HG02852 (cell line): ENCODE measurements at regions not wholly inside any gene's neighbourhood (a gene's known extent, or its start where the extent isn't known, plus 50 kb on each side); places are given as distances from the start of the nearest gene placed in this dataset.

Experiments used
- ATAC-seq: cut with Tn5 transposase; IDR thresholded peaks from one replicate; pipeline ENCODE4 v1.9.1; 2021; ENCODE audit warnings: mild to moderate bottlenecking, moderate library complexity; ENCODE audit not compliant: unreplicated experiment

DNA sequence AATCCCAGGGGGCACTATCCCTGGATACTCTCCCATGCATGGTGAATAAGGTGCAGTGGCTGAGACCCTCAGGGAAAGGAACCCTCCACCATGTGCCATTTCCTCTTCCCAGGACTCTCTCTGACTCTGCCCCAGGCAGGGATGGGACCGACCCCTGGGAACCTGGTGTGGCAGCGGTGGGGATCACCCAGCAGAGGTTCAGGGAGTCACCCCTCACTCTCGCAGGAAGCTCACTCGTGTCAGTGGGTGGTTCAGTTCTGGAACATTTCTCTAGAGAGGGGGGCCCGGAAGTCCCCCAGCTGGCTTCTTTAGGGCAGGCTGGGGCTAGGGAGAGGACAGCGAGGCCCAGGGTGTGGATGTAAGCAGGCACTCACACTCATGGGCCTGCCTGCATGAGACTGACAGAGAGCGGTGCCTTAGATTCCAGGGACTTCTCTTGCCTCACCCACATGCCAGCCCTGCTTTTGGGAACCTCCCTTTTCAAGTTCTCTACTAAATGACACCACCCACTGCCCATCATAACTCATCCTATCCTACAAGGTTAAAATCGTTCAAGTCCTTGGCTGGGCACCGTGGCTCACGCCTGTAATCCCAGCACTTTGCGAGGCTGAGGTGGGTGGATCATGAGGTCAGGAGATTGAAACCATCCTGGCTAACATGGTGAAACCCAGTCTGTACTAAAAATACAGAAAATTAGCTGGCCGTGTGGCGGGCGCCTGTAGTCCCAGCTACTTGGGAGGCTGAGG is 109.7 kb upstream of the SDK2 start:
- ATAC-seq, result no peak

DNA sequence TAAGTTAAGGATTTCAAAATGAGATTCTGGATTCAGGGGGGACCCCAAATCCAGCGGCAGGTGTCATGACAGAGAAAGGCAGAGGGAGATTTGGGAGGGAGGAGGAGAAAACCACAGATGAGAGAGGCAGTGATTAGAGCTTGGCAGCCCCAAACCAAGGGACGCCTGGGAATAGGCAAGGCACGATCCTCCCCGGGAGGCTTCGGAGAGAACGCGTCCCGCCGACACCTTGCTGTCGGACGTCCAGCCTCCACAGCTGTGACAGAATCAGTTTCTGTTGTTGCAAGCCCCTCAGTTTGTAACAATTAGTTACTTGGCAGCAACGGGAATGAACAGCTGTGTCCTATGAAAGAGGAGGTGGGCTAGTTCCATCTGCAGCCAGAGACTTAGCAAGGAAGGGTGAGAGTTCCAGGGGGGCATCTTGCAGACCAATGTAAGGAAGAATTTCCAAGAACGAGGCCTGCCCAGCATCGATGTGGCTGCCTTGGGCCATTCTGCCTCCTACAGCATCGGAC is 110.7 kb upstream of the SDK2 start:
- ATAC-seq, result no peak

DNA sequence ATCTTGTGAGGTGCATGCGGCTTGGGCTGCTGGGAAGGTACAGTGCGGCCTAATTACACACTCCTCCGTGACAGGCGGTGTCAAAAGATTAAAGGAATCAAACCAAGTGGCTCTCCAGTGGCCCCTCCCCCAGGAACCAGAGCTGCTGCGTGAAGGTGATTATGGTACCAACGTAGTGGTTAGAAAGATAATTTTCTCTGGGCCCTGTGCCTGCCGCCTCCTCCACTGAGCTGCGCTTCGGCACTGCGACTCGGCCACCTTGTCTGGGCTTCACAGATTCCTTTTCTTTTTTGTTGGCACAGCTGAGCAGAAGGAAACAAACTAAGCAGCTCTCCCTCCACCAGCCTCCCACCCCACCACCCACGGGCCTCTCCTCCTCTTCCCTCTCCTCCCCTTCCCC is 113.2 kb upstream of the SDK2 start:
- ATAC-seq, result no peak

DNA sequence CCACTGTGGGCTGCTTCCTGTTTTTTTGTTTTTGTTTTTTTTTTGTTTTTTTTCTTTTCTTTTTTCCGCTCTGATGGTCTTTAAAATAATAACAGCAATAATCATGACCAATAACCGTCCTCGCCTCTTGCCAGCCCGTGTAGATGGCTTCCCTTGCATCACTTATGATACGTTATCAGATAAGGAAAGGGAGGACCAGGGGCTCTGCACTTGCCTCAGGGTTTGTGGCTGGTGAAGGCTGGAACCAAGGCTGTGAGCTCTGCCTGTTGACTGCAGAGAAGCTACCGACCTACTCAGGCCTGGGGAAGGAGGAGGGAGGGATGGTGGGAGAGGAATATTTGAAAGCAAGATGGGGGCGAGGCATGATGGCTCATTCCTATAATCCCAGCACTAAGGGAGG is 114.0 kb upstream of the SDK2 start:
- no peak for ATAC-seq

DNA sequence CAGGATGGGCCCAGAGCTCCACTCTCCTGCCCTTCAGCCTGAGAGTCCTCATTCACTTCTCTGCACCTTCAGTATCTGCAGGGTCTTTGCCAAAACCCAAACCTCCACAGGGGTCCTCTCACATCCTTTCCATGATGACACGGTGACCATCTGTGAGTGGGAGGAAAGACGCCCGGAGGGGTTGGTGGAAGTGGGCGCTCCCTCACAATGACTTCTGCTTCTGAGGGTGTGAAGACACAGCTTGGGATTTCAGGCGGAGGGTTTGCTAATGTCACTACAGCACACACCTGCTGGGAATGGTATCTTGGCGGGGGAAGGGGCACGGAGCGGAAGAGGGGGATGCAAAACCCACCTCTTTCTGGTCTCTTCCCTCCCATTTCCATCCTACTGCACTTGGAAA is 115.1 kb upstream of the SDK2 start:
- no peak for ATAC-seq

DNA sequence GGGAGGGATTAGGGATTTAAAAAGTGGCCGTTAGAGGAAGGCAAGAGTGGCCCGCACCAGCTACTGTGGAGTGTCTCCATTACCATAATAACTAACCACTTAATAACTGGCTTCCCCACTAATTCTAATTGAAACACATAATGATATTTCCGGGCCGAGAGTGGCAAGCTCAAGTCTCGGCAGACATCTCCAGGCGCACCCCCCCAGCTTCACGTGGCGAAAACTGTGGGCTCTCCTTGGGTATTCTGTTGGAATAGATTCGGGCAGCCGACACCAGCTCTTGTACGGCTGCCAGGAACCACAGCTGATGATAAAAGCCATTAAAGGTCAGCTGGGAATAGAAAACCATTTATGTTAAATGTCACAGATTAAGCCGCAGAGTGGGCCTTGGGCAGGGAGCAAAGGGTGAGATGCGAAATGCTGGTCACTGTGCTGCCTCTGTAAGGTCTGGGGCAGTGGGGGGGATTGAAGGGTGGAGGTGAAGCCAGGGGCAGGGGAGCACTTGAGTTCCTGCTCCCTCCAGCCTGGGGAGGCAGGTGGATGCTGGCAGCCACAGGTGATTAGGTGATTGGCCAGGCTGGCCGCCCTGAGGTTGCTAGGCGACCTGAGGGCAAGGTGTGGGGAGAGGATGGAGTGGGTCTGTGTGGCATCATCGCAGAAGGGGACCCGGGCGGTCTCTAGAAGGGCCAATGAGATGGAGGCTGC is 115.6 kb upstream of the SDK2 start:
- ATAC-seq, result no peak

DNA sequence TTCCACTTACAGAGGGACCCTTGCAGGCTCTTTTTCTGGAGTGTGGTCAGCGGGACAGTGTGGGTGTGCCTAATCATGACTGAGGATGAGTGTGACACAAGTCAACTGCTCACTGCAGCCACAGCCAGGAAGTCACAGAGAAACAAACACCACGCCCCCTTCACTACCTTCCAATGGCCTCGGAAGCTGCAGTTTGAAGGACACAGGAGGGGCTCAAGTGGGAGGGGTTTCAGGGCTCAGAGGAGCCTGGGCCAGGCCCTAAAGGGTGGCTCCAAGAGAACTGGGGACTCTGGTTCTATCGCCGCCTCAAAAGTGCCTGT is 116.2 kb upstream of the SDK2 start:
- no peak for ATAC-seq

DNA sequence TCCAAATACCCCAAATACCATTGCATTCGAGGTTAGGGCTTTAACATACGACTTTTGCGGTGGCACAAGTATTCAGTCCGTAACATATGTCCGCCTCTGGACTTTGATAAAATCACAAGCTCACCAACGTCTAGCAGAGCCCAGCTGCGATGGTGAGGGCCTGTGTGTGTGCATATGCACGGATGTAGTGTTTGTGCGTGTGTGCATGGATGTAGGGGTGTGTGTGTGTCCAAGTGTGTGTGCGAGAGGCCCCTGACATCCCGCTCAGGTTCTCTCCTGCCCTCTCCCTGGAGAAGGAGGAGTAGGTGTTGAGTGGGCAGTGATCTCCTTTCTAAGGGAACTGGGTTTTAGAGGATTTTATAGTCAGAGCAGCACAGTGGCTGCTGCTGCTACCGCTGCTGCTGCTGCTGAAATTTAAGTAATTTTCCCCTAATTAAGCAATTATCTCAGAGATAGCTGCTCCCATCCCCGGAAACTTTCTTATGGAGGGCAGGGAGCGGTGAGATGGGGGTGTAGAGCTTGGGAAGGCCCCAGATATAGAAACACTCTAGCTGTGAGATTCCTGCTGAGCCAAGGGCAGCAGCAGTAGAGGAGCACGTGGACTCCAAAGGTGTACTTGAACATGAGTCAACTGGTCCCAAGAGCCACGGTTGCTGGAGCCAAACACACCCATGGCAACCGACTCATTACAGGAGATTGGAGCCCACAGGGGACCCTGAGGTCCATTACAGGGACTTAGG is 121.7 kb upstream of the SDK2 start:
- ATAC-seq, result no peak

DNA sequence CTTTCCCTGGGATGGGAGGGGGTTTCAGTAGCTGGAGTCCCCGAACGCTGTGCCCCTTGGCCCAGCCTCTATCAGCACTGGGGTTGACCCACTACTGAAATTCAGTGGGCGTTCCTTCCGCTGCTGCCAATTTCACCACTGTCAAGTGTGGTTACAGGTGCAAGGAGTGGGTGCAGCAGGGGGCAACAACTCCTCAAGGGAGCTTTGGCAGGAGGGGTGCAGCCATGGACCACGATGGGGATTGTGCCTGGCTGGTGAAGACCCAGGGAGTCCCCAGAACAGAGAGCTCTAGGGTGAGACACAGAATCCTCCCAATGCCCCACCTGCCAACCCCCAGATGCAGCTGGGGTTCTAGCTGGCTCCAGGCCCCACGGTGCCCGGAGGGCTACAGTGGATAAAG is 123.5 kb upstream of the SDK2 start:
- no peak for ATAC-seq

DNA sequence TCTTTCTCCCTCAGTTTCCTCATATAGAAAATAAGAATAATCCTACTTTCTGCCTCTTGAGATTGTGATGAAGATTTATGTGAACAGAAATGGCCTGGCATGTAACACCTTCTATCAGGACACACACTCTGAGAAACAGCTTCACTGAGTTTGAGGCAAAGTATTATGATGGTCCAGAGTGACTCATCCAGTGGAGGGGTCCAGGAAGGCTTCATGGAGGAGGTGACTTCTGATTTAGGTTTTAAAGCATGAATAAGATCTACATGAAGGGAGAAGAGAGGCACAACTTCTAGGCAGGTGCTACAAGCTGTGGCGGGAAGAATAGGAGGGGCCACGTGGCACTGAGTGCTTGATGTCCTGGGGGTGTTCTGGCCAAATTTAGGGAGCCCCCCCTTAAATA is 124.4 kb upstream of the SDK2 start:
- ATAC-seq, result no peak

DNA sequence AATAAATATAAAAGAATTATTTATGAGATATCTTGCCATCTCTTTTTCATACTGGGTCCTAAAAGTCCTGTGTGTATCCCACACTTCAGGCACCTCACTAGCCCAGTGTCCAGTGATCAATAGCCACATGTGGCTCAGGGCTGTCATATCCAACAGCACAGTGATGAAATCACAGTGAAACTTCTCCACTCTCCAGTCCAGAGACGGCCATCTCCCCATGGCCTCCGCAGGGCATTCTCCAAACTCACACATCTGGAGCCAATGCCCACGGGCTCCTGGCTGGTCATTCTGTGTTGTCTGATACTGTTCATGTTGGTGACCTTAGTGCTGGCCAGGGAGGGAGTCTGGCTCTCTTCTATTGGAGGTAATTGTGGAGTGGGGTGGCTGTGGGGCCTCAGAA is 125.2 kb upstream of the SDK2 start:
- ATAC-seq, result no peak

DNA sequence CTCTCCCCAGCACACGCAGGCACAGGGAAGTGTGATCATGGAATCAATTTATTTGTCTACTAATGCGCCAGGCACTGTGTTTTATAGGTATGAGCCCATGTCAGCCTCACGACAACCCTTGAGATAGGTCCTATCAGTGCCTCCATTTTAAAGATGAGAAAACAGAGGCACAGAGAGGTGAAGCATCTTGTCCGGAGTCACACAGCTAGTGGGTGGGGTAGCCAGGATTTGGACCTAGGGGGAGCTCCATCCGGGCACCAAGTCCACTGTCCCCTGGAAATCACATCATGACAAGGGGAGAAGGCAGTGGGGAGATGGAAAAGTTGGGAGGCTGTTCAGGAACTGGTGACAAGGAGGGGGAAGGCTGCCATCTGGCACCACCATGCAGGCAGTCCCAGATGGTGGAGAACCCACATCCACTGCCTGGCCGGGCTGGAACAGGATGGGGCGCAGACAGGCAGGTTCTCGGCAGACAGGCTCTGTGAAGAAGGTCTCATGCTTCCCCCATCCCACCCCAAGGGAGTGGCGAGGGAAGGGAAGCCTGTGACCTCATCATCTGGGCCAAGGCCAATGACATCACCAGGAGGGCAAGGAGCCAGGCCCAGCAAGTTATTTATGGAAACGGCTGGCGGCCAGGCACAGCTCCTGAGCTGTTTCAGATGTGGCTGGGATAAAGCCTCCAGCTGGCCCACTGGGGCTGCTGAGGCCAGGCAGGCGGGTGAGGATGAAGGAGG is 126.0 kb upstream of the SDK2 start:
- ATAC-seq, result no peak

DNA sequence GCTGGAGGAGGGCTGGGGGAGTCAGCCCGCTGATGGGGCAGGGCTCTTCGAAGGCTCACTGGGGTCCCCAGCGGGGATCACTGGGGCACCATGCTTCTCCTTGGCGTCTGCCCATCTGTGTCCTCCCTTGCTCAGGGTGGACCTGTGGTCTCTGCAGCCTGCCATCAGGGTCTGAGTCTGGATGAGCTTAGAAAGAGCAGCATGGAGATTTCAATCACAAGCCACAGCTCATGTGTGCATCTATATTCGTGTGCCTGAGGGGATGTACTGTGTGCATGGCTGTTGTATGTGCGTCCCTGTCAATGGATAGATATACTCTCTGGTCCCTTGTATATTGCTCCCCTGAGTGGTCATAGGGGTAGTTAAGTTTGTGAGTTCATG is 126.6 kb upstream of the SDK2 start:
- no peak for ATAC-seq

DNA sequence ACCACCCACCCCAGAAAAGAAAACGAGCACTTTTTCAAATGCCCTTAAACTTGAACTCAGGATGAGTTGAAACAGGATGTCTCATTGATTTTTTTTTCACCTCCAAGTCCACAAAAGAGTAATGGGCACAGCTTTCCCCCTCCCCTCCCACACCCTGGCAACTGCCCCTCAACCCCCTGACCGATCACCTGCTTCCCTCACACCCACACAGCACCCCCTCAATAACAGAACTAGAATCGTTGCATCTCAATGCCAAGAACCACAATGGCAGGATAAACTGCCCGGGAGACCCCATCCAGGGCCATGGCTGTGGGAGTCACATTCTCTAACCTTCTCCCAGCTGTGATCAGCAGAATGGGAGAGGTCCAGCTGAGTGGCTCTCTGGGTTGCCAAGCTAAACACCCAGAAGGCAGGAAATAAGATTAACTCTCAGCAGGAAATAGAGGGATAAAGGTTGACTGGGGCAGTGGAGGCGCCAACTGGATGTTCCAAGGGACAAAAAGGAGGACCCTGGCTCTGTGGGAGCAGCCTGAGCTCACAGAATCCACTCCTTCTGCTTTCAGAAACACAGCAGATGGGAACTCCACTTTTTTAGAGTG is 128.0 kb upstream of the SDK2 start:
- ATAC-seq, result no peak

DNA sequence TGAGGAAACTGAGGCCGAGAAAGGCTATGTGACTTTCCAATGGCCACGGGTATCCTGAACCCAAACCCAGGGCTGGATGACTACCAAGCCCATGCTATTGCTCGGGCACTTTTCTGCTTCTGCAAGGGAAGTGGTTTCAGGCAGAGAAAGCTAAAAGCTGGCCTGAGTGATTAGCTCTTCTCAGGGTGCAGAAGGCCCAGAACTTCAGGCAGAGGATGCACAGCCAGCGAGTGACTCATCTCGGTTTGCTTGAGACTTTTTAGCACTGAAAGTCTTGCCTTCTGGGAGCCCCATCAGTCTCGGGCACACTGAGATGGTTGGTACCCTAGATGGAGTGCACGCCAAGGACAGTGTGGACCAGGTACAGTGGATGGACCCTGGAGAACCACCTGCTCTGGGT is 129.5 kb upstream of the SDK2 start:
- no peak for ATAC-seq

DNA sequence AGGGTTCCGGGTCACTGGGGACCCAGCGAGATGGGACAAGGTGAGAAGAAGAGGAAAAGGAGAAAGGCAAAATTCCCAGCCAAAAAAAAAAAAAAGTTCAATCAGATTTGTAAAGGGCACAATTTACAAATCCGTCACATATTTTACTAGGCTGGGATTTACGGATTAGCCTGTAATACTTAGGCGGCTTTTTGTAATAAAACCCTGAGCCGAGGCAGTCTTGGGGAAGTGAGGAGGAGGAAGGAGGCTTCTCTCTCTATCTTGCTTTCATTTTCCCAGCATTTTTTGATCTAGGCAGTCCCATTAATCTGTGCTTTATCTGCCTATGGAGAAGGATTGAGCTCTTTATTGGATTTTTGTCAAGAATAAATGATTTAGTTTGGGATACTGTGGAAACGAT is 130.6 kb upstream of the SDK2 start:
- ATAC-seq, result no peak

DNA sequence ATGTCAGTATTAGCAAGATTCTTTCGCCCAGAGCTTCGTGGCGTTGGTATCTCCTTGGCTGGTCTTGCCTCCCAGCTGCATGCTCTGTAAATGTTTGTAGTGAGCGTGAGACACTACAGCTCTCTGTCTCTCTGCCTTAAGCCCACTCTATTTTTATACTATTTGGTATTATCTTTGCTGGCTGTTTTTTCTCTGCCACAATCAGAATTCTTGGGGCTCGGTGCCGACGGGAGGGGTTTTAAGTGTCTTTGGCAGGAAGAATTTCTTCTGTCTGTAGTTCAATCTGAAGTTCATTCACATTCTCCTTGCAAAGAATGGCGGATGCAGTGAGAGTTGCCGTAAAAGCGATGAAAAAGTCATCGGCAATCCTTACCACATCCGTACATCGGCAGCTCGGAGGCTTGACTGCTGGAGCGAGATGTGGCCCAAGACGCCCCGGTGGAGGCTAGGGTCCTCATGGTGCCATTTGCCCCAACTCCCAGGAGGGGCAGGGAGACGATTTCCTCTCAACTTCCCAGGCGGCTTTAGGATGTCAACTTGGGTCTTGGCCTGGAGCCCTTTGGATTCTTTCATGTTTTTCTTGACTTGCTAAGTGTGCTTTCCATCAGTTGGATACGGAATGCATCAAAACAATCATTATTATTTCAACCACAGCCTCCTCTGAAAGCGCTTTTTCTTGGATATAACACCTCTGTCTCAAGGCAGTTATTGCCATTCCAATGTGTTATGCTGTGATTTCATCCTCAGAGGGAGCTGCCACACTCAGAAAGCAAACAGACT is 132.3 kb upstream of the SDK2 start:
- ATAC-seq, result no peak

DNA sequence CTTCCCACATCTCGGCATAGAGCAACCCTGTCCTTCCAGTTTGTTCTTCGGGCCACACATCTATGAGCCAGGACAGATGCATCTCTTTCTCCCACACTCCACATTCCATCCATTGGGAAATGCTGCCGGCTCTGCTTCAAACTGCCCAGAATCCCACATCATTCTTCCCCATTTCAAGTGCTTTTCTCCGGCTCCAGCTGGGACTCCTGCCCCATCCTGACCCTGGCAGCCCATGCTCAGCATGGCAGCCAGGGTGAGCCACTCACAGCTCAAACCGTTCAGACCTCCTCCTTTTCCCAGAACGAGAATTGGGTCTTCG is 132.8 kb upstream of the SDK2 start:
- no peak for ATAC-seq

DNA sequence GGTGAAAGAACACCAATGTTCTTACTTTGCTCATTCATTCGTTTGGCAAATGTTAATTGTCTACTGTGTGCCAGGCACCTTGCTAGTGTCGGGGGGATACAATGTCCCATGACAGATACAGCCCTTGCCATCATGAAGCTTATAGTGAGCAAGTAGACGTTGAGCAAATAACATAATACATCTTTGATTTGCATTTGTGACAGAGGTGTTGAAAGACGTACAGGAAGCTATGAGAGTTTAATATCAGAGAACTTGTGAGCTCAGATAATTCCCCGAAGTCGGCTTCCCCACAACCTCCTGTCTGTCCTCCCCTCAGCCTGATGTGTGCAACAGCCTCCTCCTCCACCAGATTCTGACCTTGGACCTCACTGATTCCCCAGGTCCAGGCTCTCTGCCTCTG is 138.0 kb upstream of the SDK2 start:
- ATAC-seq, result no peak

DNA sequence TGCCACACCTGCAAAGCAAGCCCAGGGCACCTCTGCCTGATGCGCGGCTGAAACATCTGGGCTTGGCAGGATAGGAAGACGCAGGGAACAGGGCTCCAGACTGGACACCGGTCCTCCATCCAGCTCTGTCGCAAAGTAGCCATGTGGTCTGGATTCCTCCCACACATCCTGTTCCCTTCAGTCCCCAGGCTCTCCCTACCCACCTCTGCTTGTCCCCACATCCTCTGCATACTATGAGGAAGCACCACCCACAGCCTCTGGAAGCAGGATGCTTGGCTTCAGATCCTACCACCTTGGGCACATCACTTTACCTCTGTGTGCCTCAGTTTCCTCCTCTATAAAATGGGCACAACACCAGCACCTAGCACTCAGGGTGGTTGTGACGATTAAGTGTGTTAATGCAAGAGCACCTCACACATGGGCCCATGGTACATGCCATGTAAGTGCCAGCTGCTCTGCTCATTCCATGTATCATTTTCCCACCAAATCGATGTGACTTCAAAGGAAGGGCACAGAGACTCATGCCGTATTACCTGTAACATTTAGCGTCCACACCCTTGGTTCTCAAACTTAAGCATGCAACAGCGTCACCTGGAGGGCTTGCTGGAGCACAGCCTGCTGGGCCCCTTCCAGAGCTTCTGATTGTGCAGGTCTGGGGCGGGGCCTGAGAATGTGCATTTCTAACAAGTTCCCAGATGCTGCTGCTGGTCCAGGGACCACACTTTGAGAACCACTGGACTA is 138.6 kb upstream of the SDK2 start:
- ATAC-seq, result no peak
